ENCODE measurements at regions not wholly inside any gene's neighbourhood (a gene's known extent, or its start where the extent isn't known, plus 50 kb on each side); places are given as distances from the start of the nearest gene placed in this dataset.

DNA sequence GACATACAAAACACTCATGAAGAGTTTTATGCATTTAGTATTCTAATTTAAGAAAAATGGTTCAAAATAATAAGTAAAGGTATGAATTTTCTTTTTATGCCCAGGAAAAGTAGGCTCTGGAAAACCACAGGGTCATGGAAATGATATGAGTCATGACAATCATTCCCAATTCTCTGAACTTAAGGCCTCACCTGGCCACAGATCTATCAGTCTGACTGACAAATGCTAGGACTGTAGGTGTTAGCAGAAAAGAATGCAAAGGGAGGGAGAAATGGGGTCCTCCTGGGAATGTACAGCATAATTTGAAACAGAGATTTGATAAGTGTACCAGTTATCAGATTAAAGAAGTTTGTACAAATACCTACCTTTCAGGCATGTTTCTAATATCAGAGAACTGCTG, 270.5 kb upstream of the ARSJ start:
- TF ChIP-seq, protein P1, sequence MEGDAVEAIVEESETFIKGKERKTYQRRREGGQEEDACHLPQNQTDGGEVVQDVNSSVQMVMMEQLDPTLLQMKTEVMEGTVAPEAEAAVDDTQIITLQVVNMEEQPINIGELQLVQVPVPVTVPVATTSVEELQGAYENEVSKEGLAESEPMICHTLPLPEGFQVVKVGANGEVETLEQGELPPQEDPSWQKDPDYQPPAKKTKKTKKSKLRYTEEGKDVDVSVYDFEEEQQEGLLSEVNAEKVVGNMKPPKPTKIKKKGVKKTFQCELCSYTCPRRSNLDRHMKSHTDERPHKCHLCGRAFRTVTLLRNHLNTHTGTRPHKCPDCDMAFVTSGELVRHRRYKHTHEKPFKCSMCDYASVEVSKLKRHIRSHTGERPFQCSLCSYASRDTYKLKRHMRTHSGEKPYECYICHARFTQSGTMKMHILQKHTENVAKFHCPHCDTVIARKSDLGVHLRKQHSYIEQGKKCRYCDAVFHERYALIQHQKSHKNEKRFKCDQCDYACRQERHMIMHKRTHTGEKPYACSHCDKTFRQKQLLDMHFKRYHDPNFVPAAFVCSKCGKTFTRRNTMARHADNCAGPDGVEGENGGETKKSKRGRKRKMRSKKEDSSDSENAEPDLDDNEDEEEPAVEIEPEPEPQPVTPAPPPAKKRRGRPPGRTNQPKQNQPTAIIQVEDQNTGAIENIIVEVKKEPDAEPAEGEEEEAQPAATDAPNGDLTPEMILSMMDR (IDR thresholded peaks at IDR 0.05) = no peak
- TF ChIP-seq EZH2 (IDR thresholded peaks at IDR 0.05) (no peak), EZH2phosphoT487 (IDR thresholded peaks at IDR 0.05) (no peak)
